GM18499 (cell line): ENCODE measurements at regions not wholly inside any gene's neighbourhood (a gene's known extent, or its start where the extent isn't known, plus 50 kb on each side); places are given as distances from the start of the nearest gene placed in this dataset.
"Not testable (repeated sequence)": the region's sequence is repeated elsewhere in the genome, so short reads cannot be mapped to it uniquely, and the experiment has no call there.

Source experiments
- ATAC-seq: cut with Tn5 transposase; IDR thresholded peaks from one replicate; pipeline ENCODE4 v1.9.1; 2021; ENCODE audit warnings: moderate number of reproducible peaks; ENCODE audit not compliant: insufficient read depth, unreplicated experiment

- no peak for ATAC-seq
These were observed 302.5 kb downstream of the BMPER start for GRCh38 chr7:34207810-34208209.

- ATAC-seq = no peak
These were observed 303.7 kb downstream of the BMPER start for GRCh38 chr7:34208878-34209621.

DNA sequence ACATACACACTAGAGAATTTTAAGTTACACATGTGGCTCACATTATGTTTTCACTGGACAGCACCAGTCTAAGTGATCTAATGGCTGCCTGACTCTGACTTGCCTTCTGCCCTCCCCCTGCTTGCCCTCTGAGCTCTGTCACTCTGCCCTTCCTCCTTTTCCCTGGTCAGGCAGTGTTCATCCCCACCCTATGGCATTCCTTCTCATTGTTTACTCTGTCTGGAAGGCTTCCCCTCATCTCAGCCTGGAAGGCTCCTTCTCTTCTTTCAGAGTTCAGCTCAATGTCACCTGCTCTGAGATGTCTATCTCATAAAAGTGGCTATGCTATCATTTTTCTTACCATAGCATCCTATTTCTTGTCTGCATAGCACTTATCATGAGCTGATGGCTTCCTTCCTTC lies 305.7 kb downstream of the BMPER start:
- ATAC-seq = no peak

- no peak for ATAC-seq
These were observed 312.6 kb downstream of the BMPER start for GRCh38 chr7:34217972-34218371.

GRCh38 chr7:34219153-34219718 lies 313.9 kb downstream of the BMPER start:
- no peak for ATAC-seq

DNA sequence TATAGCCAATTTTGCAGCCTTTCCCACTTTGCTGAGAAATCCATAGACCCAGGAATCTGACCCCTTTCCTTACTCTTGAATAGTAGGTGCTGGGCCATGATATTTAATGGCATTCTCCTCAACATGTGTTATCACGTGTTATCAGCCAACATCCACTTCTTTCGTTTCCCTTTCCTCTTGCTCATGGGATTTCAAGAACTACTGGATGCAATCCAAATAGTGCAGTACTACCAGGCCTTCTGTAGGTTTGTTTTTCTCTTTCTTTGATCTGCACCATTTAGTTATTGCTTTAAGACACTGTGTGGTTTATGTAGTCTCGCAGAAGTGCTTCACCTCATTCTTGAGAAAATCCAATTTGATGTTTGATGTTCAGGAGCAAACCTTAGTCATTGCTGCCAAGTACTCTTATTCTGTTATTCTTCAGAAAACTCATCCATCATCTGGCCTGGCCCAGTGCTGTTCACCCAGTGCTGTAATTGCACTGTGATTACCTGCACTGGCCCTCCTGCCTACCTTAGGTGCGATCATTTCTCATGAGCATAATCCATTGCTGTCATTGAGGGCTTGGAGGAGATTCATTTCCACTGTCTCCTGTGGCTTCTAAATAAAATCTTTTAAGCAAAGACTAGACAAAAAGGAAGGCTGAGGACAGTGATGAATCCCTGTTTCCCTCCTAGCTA lies 315.3 kb downstream of the BMPER start:
- no peak for ATAC-seq

GRCh38 chr7:34222316-34222715 lies 317.0 kb downstream of the BMPER start:
- ATAC-seq = no peak

DNA sequence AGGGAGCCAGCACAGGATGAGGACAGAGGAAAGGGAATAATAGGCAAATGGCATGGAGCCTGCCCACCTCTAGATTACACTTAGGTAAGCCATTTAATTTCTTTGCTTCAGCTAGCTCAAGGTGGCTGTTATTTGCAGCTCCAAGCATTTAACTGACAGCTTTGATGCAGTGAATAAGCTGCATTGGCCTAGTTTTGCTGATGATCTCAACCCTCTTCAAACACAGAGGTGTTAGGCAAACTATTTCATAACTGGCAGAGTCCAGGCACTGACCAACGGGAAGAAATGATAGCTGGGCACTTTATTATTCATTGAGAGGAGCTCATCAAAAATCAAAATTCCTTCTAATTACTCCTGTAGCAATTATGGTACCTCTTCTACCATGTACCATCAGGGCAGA lies 317.4 kb downstream of the BMPER start:
- no peak for ATAC-seq

DNA sequence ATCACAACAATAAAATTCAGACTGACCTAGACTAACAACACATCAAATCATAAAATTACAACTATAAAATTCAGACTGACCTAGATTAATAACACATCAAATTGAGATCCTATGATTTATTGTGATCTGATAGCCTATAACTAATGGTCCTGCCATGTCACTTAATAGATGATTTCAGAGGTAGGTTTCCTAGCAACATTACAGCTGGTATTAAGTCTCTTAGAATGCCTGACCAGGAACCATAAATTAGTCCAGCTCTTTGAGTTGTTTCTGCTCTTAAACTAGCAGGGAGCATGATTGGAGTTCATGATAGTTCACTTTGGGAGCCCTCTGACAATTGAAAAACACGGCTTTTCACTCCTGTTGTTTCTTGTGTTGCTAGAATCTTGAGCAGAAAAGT lies 318.9 kb downstream of the BMPER start:
- ATAC-seq = no peak

DNA sequence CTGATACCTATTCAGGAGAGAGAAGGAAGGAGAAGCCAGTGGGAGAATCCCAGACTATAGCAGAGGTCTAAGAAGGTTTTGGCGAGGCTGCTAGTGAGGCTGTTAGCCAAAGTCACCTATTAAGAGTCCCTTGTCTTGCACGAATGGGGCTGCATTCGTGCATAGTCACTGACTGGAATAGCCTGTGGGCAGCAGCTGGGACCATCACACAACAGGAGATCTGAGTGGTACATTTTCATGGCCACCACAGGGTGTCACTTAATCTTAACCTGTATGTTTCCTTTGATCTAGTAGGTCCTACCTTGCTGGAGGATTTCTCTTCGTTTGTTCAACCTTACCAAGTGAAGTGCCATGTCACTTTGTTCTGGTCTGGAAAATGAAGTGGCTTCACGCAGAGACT lies 319.9 kb downstream of the BMPER start:
- ATAC-seq = no peak

GRCh38 chr7:34227525-34227924 lies 322.2 kb downstream of the BMPER start:
- no peak for ATAC-seq

- ATAC-seq = not testable (repeated sequence)
These were observed 329.8 kb downstream of the BMPER start for GRCh38 chr7:34235101-34235500.

- ATAC-seq = no peak
These were observed 330.7 kb downstream of the BMPER start for GRCh38 chr7:34236057-34236456.

DNA sequence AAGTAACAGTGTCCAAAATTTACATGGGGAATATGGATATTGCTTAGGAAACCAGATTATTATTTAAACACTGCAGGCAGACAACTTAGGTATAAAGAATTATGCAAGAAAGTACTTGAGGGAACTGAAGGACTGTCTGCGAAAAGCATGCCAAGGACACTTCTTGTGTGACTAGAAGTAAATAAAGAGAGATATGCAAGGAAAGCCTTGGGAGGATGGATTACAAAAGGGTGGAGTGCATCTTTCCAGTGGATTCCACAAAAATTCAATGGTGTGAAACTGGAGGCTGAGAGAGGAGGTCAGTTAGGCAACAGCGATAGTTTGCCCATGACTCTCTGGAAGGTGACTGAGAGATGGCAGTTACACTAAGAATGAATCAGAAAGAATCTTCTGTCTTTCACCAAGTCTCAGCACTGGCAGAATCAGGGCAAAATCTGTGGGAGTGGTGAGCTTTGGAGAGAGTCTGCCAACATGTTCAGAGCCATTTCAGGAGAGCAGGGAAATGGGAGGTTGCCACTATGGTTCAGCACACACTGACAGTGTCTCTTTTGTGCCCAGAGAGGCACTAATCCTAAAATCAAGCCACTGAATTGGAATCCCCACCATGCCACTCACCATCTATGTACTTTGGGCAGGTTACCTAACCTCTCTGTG lies 331.6 kb downstream of the BMPER start:
- ATAC-seq = no peak

DNA sequence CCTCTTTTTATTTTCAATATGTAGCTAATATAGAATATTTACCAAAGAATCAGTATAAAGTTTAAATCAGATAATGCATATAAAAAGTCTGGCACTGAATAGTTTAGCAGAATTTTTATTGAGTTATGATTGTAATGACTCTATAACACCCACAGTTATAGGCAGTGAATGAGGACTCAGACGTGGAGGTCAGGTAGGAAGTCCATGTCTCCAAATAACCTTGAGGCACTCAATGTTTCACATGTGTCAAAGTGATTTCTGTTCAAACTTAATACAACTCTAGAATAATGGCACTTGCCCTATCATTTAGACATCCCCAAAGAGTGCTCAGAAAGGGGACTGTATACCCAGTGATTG lies 332.1 kb downstream of the BMPER start:
- ATAC-seq = no peak

- no peak for ATAC-seq
These were observed 335.1 kb downstream of the BMPER start for GRCh38 chr7:34240417-34240816.

GRCh38 chr7:34242391-34242790 lies 337.1 kb downstream of the BMPER start:
- no peak for ATAC-seq

DNA sequence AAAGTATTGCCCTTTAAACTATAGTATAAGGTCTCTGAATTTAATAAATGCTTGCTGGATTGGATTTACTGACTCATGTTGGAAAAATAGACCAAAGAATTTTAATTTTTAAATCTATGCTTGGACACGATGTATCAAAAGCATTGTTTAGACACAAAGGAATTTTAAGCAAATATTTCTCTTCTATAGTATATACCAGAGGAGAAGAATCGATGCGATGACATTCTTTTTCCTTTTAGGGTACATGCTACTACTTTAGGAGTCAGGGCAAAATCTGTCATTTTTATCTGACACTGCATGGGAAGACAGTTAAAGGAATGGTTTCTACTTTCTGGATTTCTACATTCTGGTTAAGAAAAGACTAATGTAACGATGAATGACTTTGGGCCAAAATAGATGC lies 339.9 kb downstream of the BMPER start:
- no peak for ATAC-seq

DNA sequence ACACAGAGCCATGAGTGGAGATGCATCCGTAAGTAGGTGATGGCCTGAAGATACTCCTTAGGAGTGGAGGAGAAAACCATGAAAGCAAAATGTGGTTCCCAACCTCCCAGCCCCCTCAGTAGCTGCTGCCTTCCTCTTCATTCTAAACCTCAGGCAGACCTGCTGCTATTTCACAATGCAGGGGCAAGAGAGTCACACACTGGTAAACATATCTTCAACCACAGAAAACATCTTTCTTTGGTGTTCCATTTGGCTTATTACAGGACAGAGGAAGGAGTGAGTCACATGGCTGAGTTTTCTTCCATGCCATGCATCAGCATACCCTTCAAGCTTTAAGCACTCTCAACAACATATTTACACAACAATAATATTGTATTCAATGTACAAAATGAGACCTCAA lies 342.1 kb downstream of the BMPER start:
- ATAC-seq = no peak

DNA sequence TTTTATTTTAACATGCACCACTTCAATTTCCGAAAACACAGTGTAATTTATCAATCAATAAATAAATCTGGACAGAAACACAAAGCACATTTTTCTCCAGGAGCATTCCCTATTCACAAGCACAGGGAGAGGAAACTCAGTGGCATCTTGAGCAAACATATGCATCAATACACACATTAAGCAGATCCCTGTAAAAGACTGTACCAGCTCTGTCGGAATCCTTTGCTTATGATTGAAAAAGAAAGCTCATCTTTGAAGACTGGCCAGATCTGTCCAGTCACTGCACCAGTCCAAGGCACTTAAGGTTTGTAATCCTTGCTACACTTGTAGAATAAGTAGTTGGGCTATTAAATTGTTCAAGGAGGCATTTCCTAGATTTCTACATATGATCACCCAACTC lies 343.9 kb downstream of the BMPER start:
- ATAC-seq = no peak

DNA sequence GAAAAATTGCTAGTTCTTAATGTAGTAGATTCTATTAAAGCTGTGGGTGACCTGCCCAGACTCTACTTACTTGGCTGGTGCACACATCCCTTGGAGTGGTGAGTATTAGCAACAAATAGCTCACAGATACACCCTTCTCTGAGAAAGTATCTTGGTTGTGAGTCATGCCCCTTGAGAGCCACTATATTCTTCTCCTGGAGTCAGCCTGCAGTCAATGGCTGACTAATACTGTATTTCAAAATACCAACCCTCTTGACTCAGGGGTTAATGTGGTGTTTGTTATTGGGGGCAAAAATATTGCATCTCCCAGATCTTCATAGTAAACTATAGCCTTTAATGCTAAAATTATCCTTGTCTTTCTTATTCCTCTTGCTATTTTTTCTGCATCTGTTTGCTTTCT lies 354.9 kb downstream of the BMPER start:
- no peak for ATAC-seq
